Left renal cortex interstitium (tissue), 4 donors: ENCODE measurements at regions not wholly inside any gene's neighbourhood (a gene's known extent, or its start where the extent isn't known, plus 50 kb on each side); places are given as distances from the start of the nearest gene placed in this dataset.

Experiments
- DNase-seq, 4 donors: peaks; one replicate each; pipeline ENCODE4 v3.0.0-alpha.2; 2013; ENCODE audit warnings: low read depth in 4 of 4, low spot score in 2 of 4, missing footprints in 1 of 4

DNA sequence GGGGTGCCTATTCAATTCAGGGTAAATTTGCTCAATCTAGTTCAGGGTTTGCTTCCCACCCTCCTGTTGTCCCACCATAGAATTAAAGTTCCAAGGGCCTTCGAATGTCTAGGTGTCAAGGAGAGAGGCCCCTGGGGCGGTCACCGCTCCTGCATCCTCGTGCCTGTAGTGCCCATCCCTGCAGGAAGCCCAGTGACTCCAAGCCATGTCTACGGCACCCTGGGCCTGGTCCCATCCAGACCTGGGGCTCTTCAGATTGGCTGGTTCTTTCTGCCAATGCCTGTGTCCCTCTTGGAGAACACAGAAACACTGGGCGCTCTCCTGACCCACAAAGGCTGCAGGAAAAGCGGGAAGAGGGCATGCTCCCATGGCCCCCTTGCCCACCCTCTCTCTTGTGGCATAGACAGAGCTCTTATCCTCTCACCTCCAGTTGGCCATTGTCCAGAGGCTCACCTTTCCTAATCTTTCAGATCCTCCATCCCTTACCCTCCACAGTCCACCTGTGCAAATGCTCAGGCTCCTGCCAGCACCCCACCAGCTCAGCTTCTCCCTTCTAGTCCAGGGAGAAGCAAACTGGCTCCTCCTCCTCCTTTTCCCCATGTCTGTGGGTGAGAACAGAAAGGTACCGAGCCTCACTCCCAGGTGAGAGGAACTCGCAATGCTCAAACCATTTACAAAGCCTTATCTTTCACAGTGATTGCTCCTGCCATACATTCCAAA lies 253.0 kb upstream of the IRX2 start:
- no peak for DNase-seq

DNA sequence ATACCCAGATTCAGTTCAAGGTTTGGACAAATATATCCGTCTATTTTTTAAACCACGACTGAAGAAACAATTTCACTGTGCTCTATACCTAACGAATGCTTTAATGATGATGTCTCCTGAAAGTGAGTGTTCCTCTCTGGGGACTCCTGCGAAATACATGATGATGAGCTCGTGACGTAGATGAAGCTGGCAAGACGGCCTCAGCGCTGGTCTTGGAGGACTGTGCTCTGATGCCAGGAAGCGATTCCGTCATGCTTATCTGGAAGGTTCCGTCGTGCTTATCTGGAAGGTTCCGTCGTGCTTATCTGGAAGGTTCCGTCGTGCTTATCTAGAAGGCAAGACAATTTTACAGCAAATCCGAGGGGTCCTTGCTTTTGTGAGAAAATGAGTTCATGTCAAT lies 250.8 kb upstream of the IRX2 start:
- DNase-seq, result no peak

- no peak for DNase-seq
Measured at GRCh38 chr5:3000631-3001030, 249.2 kb upstream of the IRX2 start.

- no peak for DNase-seq
Measured at GRCh38 chr5:2999926-3000325, 248.4 kb upstream of the IRX2 start.

GRCh38 chr5:2998106-2998505 lies 246.6 kb upstream of the IRX2 start:
- no peak for DNase-seq

DNA sequence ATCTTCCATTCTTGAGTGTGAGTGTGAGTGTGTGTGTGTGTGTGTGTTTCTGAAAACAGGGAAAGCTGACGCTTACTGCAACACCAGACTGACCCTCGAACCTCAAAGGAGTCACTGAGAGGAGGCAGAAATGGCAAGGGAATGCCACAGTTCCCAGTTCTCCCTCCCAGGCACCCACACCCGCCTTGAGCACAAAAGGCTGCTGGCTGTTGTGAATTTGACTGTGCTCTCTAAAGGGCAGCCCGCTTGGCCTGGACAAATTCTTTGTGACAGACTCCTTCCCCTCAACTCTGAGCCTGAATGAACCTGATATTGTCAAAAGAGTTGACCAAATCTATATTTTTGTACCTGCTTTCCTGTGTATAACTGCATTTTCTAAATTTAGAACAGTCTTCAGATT lies 245.7 kb upstream of the IRX2 start:
- DNase-seq, result no peak

GRCh38 chr5:2996687-2997086 lies 245.2 kb upstream of the IRX2 start:
- DNase-seq, result no peak

DNA sequence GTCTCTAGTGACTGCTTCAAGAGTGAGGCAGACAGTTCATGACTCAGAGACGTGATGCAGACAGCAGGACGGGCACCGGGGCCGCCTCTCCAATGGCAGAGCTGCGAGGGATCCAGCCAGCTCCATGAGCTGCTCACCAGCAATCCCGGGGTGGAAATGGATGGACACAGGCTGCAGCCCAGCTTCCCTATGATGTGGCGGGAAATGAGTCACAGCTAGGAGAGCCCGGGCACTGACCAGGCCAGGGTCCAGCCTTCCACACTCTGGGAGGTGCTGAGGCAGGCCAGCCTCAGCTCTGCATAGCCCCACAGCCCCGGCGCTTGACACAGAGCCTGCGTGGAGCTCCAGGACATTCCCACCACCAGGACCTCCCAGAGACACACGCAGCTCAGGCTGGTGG lies 244.8 kb upstream of the IRX2 start:
- no peak for DNase-seq

- DNase-seq, result no peak
Measured at GRCh38 chr5:2995667-2996066, 244.2 kb upstream of the IRX2 start.

- no peak for DNase-seq
Measured at GRCh38 chr5:2995035-2995434, 243.6 kb upstream of the IRX2 start.

DNA sequence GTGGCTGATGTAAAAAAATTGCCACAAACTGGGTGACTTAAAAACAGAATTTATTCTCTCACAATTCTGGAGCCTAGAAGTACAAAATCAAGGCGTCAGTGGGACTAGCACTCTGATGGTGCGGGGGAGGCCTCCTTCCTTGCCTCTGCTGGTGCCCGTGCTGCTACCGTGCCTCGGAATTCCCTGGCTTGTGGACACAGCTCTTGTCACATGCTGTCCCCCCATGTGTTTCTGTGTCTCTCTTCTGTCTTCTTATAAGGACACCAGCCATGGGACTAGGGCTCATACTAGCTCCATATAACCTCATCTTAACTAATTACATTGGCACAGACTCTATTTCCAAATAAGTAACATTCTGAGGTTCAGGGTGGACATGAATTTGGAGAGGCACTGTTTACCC lies 242.3 kb upstream of the IRX2 start:
- no peak for DNase-seq

DNA sequence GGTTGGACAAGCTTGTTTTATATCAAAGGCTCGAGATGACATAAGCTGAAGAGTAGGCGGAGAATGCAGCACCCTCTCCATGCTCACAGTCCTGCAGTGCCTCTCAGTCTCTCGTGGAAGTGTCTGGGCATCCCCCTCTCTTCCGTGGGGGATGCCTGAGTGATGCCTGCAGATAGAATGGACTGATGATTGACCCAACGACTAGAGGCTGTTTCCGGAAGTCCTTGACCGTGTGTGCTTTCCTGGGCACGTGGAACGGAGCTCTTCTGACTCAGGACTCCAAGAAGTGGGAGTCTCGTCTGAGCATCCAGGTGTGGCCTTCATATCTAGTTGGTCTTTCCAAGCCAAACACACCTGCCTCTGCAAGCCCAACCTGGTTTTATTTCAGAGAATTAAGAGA lies 241.8 kb upstream of the IRX2 start:
- no peak for DNase-seq

- no peak for DNase-seq
Measured at GRCh38 chr5:2992806-2993205, 241.3 kb upstream of the IRX2 start.

GRCh38 chr5:2991884-2992283 lies 240.4 kb upstream of the IRX2 start:
- no peak for DNase-seq

DNA sequence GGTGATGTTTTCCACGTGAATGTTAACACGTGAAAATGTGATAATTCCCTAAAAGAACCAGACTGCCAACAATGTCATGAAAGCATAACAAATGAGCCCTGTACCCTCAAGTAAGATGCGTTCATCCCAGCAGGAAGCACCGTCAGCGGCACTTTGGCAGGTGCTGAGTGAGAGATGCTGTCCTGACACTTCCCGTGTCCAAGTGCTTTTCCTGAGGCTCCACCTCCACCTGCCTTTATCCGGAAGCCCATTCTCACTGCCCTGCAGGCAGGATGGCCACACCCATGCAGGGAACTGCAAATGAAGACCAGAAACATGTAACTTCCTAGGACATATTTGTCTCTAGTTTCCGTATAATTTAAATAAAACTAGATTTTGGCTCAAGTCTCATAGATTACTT lies 238.0 kb upstream of the IRX2 start:
- no peak for DNase-seq

DNA sequence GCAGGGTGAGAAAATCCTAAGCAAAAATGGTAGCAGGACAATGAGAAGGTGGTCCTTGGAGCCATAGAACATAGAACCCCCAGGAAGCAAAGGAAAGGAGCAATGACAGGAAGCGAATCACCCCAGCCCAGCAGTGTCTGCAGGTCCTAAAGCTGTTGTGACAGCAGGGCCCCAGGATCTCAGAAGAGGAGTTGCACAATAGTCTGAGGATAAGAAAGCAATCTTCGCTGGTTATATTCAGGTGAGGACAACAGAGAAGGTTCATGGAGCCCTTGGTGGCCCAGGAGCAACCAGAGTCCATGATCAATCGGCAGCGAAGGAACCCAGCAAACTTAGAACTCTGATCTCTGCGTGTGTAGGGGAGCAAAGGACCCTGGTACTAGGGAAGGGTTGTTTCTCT lies 234.8 kb upstream of the IRX2 start:
- no peak for DNase-seq

DNA sequence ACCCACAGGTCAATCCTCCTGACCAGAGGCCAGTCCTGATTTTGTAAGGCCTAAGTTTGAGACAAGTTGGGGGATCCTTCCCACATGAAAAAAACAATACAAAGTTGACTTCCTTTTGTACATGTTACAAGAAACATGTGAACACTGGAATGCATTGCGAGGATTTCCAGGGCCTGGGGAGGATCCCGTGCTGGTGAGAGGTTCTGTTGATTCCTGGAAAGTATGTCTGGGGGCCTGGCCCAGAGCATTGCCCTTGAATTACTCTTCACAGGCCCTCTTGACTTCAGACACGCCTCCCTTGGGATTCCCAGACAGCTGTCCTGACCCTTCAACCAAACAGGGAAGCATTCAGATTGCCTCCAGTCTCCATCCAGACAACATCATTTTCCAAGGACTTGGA lies 234.2 kb upstream of the IRX2 start:
- DNase-seq, result no peak

DNA sequence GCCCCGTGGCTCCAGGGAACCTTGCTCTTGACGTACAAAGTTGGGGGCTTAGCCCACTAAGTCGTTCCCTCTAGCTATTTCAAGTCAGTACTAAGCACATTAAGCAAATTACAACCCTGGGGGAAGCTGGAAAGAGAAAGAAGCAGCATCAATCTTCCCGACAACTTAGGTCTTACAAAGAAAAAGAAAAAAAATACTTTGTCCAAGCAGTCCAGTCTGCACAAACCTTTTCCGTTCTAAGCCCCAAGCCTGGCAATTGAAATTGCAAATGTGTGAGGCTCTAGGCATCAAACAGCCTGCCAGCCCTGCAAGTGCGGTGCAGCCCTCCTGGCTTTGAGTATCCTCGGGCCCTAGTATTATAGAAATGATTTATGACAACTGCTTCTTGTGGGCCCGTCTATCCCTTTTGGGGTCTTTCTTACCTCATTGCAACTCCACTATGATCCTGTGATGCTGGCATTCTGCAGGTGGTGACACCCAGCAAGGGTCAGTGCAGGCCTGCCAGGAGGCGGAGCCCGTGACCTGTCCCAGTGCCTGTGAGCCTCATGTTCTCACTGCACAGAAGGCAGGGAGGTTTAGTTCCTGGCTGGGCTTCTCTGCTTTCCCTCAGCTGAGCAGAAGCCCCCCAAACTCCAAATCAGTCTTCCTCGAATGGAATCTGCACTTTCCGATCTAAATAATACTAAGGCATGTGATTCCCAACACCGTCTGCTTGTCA lies 232.3 kb upstream of the IRX2 start:
- no peak for DNase-seq

DNA sequence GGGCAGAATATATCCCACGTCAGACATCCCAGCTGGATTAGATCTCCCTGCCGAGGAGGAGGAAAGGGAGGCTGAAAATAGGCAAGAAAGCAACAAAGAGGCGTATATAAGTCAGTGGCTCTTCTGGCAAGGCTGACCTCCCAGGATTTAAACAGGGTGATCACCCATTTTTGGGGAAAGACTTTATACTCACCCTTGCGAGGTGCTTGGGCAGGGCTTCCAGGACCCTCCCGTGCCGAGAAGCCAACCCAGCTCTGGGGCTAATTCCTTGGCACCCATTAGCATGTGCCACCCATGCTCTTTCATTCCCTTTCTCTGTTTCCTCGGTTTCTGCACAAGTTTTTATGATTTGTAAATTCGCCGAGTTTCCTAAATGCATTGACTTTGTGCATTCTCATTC lies 230.2 kb upstream of the IRX2 start:
- no peak for DNase-seq

DNA sequence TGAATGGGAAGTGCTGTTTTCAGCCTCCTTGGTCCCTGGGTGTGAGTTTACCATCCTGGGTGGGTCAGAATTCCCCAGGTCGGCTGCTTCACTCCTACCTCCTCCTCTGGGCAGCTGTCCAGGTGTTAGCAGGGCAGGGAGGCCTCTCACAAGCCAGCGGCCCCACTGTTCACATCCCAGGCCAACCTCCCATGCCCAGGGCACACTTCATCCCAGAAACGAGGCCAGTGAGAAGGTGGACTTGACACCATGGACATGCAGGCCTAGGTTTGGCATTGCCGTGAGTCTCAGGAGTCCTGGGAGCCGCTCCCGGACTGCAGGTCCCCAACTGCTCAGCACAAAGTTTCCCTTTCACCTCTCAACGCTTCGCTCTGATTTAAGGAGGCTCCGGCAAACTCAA lies 229.6 kb upstream of the IRX2 start:
- DNase-seq, result no peak

- no peak for DNase-seq
Measured at GRCh38 chr5:2960294-2960693, 208.8 kb upstream of the IRX2 start.

GRCh38 chr5:2958976-2959375 lies 207.5 kb upstream of the IRX2 start:
- no peak for DNase-seq

GRCh38 chr5:2948875-2949274 lies 197.4 kb upstream of the IRX2 start:
- no peak for DNase-seq
